ENCODE measurements at regions not wholly inside any gene's neighbourhood (a gene's known extent, or its start where the extent isn't known, plus 50 kb on each side); places are given as distances from the start of the nearest gene placed in this dataset.

- Histone ChIP-seq H3K4me3 (no peak overlapping the region), H3K9me2 (ENCODE audit: insufficient read depth) (no peaks in the 10 kb centered on the region), H3K4me2 (ENCODE audit: unreplicated experiment) (no peak overlapping the region), H2AFZ (no peak overlapping the region), H3F3A (ENCODE audit: insufficient read depth) (no peaks in the 10 kb centered on the region), H3K36me3 (ENCODE audit: low read depth) (no peaks in the 10 kb centered on the region), H3K79me2 (ENCODE audit: insufficient read depth) (no peaks in the 10 kb centered on the region), H3K27ac (no peak overlapping the region), H3K9me3 (ENCODE audit: low read depth) (no peaks in the 10 kb centered on the region), H3K4me1 (ENCODE audit: insufficient read depth) (no peaks in the 10 kb centered on the region), H3K27me3 (replicated peaks; ENCODE audit: insufficient read depth) (no peaks in the 10 kb centered on the region), H3K9ac (no peak overlapping the region), H4K20me1 (ENCODE audit: insufficient read depth) (no peaks in the 10 kb centered on the region)
- WGBS, 2 experiments (ENCODE audit: low coverage in 1 of 2, low lambda C conversion rate in 2 of 2, missing lambda C conversion rate in 2 of 2): 78 to 79% methylated on average over 20 of the region's 20 CpGs
- in situ Hi-C loops (cut with MboI): no loop called here
- no peak for TF ChIP-seq EZH2 (IDR thresholded peaks at IDR 0.05; ENCODE audit: insufficient read depth, poor library complexity, severe bottlenecking)
- no peak for DNase-seq
Measured at GRCh38 chr1:213389061-213389581, 338.1 kb downstream of the RPS6KC1 start.

- TF ChIP-seq EZH2 (IDR thresholded peaks at IDR 0.05; ENCODE audit: insufficient read depth, poor library complexity, severe bottlenecking) (no peak), EZH2phosphoT487 (IDR thresholded peaks at IDR 0.05; ENCODE audit: insufficient read depth, low read depth) (no peak)
- no peaks in the 10 kb centered on the region for H3F3A ChIP-seq (ENCODE audit: insufficient read depth)
- no peaks in the 10 kb centered on the region for H3K79me2 ChIP-seq (ENCODE audit: insufficient read depth)
- no peaks in the 10 kb centered on the region for H3K9me2 ChIP-seq (ENCODE audit: insufficient read depth)
- no peak overlapping the region for H3K4me2 ChIP-seq (ENCODE audit: unreplicated experiment)
- no peak overlapping the region for H2AFZ ChIP-seq
- DNase-seq: no peak
- no peaks in the 10 kb centered on the region for H3K4me1 ChIP-seq (ENCODE audit: insufficient read depth)
- H3K9ac ChIP-seq: no peak overlapping the region
- no peaks in the 10 kb centered on the region for H3K27me3 ChIP-seq (replicated peaks; ENCODE audit: insufficient read depth)
- no peaks in the 10 kb centered on the region for H3K36me3 ChIP-seq (ENCODE audit: low read depth)
- in situ Hi-C loops (cut with MboI): no loop called here
- H3K4me3 ChIP-seq: no peak overlapping the region
- H4K20me1 ChIP-seq (ENCODE audit: insufficient read depth): no peaks in the 10 kb centered on the region
- no peak overlapping the region for H3K27ac ChIP-seq
- no peaks in the 10 kb centered on the region for H3K9me3 ChIP-seq (ENCODE audit: low read depth)
Measured at GRCh38 chr1:213391445-213391844, 340.4 kb downstream of the RPS6KC1 start.

GRCh38 chr1:213393860-213394259, 342.8 kb downstream of the RPS6KC1 start:
- Histone ChIP-seq H3K9me2 (ENCODE audit: insufficient read depth) (no peaks in the 10 kb centered on the region), H3K27ac (no peak overlapping the region), H3K4me3 (no peak overlapping the region), H3K36me3 (ENCODE audit: low read depth) (no peaks in the 10 kb centered on the region), H3K27me3 (replicated peaks; ENCODE audit: insufficient read depth) (no peaks in the 10 kb centered on the region), H3K79me2 (ENCODE audit: insufficient read depth) (no peaks in the 10 kb centered on the region), H2AFZ (no peak overlapping the region), H3K4me2 (ENCODE audit: unreplicated experiment) (no peak overlapping the region), H3K4me1 (ENCODE audit: insufficient read depth) (no peaks in the 10 kb centered on the region), H3K9me3 (ENCODE audit: low read depth) (no peaks in the 10 kb centered on the region), H4K20me1 (ENCODE audit: insufficient read depth) (no peaks in the 10 kb centered on the region), H3K9ac (no peak overlapping the region), H3F3A (ENCODE audit: insufficient read depth) (no peaks in the 10 kb centered on the region)
- in situ Hi-C loops (cut with MboI): no loop called here
- TF ChIP-seq EZH2phosphoT487 (IDR thresholded peaks at IDR 0.05; ENCODE audit: insufficient read depth, low read depth): no peak
- no peak for TF ChIP-seq EZH2 (IDR thresholded peaks at IDR 0.05; ENCODE audit: insufficient read depth, poor library complexity, severe bottlenecking)
- DNase-seq: no peak
- WGBS, 2 experiments (ENCODE audit: low coverage in 1 of 2, low lambda C conversion rate in 2 of 2, missing lambda C conversion rate in 2 of 2): 43 to 49% methylated on average over 7 of the region's 7 CpGs

- no peak overlapping the region for H3K4me2 ChIP-seq (ENCODE audit: unreplicated experiment)
- H3K9ac ChIP-seq: no peak overlapping the region
- no peaks in the 10 kb centered on the region for H3K4me1 ChIP-seq (ENCODE audit: insufficient read depth)
- H3K36me3 ChIP-seq (ENCODE audit: low read depth): no peaks in the 10 kb centered on the region
- no peaks in the 10 kb centered on the region for H3K9me2 ChIP-seq (ENCODE audit: insufficient read depth)
- H3K79me2 ChIP-seq (ENCODE audit: insufficient read depth): no peaks in the 10 kb centered on the region
- no peaks in the 10 kb centered on the region for H3K9me3 ChIP-seq (ENCODE audit: low read depth)
- H4K20me1 ChIP-seq (ENCODE audit: insufficient read depth): no peaks in the 10 kb centered on the region
- H3F3A ChIP-seq (ENCODE audit: insufficient read depth): no peaks in the 10 kb centered on the region
- TF ChIP-seq EZH2 (IDR thresholded peaks at IDR 0.05; ENCODE audit: insufficient read depth, poor library complexity, severe bottlenecking) (no peak), EZH2phosphoT487 (IDR thresholded peaks at IDR 0.05; ENCODE audit: insufficient read depth, low read depth) (no peak)
- no peak for DNase-seq
- no peaks in the 10 kb centered on the region for H3K27me3 ChIP-seq (replicated peaks; ENCODE audit: insufficient read depth)
- H2AFZ ChIP-seq: no peak overlapping the region
- H3K27ac ChIP-seq: no peak overlapping the region
- in situ Hi-C loops (cut with MboI): no loop called here
- H3K4me3 ChIP-seq: no peak overlapping the region
- 15 to 22% methylated on average over 5 of the region's 5 CpGs for WGBS, 2 experiments (ENCODE audit: low coverage in 1 of 2, low lambda C conversion rate in 2 of 2, missing lambda C conversion rate in 2 of 2)
Measured at GRCh38 chr1:213394837-213395236, 343.8 kb downstream of the RPS6KC1 start.

GRCh38 chr1:213397638-213398037, 346.6 kb downstream of the RPS6KC1 start:
- no peaks in the 10 kb centered on the region for H3K36me3 ChIP-seq (ENCODE audit: low read depth)
- no peaks in the 10 kb centered on the region for H3K27me3 ChIP-seq (replicated peaks; ENCODE audit: insufficient read depth)
- no peaks in the 10 kb centered on the region for H4K20me1 ChIP-seq (ENCODE audit: insufficient read depth)
- H3K4me1 ChIP-seq (ENCODE audit: insufficient read depth): no peaks in the 10 kb centered on the region
- TF ChIP-seq EZH2phosphoT487 (IDR thresholded peaks at IDR 0.05; ENCODE audit: insufficient read depth, low read depth) (no peak), EZH2 (IDR thresholded peaks at IDR 0.05; ENCODE audit: insufficient read depth, poor library complexity, severe bottlenecking) (no peak)
- no peak for DNase-seq
- no peak overlapping the region for H2AFZ ChIP-seq
- no peaks in the 10 kb centered on the region for H3K9me2 ChIP-seq (ENCODE audit: insufficient read depth)
- H3K4me3 ChIP-seq: no peak overlapping the region
- in situ Hi-C loops (cut with MboI): no loop called here
- WGBS, 2 experiments (ENCODE audit: low coverage in 1 of 2, low lambda C conversion rate in 2 of 2, missing lambda C conversion rate in 2 of 2): 56 to 58% methylated on average over 7 of the region's 7 CpGs
- no peak overlapping the region for H3K9ac ChIP-seq
- H3K9me3 ChIP-seq (ENCODE audit: low read depth): no peaks in the 10 kb centered on the region
- H3K27ac ChIP-seq: no peak overlapping the region
- H3K4me2 ChIP-seq (ENCODE audit: unreplicated experiment): no peak overlapping the region
- no peaks in the 10 kb centered on the region for H3K79me2 ChIP-seq (ENCODE audit: insufficient read depth)
- no peaks in the 10 kb centered on the region for H3F3A ChIP-seq (ENCODE audit: insufficient read depth)

Data from GM23248 (cell line).